GM19238 (cell line): ENCODE measurements at regions not wholly inside any gene's neighbourhood (a gene's known extent, or its start where the extent isn't known, plus 50 kb on each side); places are given as distances from the start of the nearest gene placed in this dataset.

ENCODE experiments used
- DNase-seq: peaks from one replicate; pipeline ENCODE4 v3.0.0; 2011; ENCODE audit warnings: low spot score; ENCODE audit not compliant: insufficient read length

DNA sequence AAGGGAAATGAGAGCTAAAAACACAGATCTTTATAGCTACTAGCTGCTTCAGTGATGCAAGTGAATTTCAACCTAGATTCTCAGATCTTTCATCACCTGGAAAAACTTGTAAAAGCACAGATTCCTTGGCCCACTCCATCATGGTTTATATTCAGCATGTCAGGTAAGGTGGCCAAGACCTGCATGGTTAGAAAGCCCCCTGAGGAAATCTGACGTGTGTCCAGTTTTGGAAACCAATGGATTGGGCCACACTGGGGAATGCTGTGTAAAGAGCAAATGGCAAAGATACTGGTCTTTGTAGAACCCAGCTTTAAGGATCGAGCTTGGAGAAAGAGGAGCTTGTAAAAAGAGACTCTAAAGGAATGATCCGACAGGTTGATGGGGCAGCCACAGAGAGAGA lies 397.0 kb upstream of the ARRDC4 start:
- no peak for DNase-seq

- no peak for DNase-seq
Observed at GRCh38 chr15:97566961-97567360, 393.5 kb upstream of the ARRDC4 start.

GRCh38 chr15:97567411-97567810 lies 393.1 kb upstream of the ARRDC4 start:
- DNase-seq: no peak

- no peak for DNase-seq
Observed at GRCh38 chr15:97576929-97577645, 383.4 kb upstream of the ARRDC4 start.

- DNase-seq: no peak
Observed at GRCh38 chr15:97585408-97585807, 375.1 kb upstream of the ARRDC4 start.

DNA sequence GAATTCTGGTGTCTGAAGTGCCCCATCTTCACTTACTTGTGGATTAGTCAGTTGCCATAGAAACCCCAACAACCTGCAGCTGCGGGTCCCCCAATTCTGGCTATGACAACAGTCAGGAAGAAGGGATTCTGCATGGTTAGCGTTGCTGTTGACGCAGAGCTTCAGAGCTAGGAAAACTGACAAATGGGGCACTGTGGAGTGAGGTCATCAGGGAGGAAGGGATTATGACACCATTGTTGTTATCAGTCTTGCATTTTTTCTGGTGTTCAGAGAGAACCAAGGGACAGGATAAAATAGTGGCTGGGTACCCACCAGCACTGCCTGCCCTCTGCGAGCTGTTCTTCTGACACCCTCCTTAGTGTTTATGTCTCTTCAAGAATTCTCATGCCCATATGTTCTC lies 367.7 kb upstream of the ARRDC4 start:
- no peak for DNase-seq

- no peak for DNase-seq
Observed at GRCh38 chr15:97597801-97598200, 362.7 kb upstream of the ARRDC4 start.

- no peak for DNase-seq
Observed at GRCh38 chr15:97598353-97598798, 362.1 kb upstream of the ARRDC4 start.

- no peak for DNase-seq
Observed at GRCh38 chr15:97600190-97600589, 360.3 kb upstream of the ARRDC4 start.

DNA sequence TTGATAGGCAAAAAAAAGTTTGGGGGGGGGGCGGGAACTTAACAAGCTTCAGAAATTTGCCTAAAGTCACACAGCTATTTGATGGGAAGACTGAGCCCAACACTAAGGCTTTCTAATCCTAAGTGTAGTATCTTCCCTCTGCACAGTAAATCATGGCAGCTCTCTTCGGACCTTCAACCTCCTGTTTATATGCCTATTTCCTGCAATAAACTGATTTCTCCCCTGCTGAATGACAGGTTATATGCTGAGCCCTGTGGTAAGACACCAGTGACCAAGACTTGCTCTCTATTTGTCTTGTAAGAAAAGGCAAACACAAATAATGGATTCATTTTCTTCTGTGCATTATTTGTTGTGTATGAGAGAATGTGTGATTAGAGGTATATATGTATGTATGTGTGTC lies 355.8 kb upstream of the ARRDC4 start:
- no peak for DNase-seq

GRCh38 chr15:97615114-97615513 lies 345.4 kb upstream of the ARRDC4 start:
- DNase-seq: no peak

- no peak for DNase-seq
Observed at GRCh38 chr15:97623091-97623661, 337.3 kb upstream of the ARRDC4 start.

DNA sequence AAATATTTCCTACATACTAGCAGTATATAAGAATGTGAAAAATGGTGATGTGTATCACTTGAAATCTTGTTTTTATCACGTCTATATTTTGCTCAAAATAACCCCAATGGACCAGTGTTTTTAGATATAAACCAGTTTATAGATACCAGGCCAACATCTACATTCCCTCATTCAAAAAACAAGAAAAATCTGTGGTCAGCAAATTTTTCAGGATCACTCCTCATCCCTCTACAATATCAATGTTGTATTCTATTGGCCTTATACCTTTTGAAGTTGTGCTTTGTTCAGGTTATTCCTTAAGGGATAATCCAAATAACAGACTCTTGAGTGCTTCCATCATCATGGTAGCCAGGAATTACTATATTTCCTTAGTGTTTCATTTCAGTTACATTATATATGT lies 332.9 kb upstream of the ARRDC4 start:
- DNase-seq: no peak

- no peak for DNase-seq
Observed at GRCh38 chr15:97645758-97646157, 314.7 kb upstream of the ARRDC4 start.

GRCh38 chr15:97648728-97649127 lies 311.8 kb upstream of the ARRDC4 start:
- no peak for DNase-seq

GRCh38 chr15:97652041-97652440 lies 308.5 kb upstream of the ARRDC4 start:
- DNase-seq: no peak

DNA sequence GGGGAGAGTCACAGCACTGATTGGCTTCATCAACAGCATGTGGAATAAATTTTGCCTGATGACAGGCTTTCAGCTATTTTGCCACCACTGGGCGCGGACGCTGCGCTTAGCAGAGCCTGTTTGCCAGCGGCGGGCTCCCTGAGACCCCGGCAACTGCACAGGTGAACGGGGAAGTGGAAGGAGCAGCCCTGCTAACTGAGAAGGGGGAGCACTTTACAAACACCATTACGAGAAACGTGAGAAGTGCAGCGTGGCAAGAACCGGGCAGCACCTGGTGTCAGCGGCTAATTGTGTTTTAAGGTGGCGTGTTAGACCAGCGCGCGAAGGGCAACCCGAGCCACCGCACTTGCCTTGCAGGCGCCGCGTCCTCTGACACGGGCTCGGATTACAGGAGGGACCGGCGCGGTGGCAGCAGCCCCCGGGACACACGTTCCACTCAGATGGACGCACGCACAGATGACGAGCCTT lies 307.8 kb upstream of the ARRDC4 start:
- DNase-seq: no peak

DNA sequence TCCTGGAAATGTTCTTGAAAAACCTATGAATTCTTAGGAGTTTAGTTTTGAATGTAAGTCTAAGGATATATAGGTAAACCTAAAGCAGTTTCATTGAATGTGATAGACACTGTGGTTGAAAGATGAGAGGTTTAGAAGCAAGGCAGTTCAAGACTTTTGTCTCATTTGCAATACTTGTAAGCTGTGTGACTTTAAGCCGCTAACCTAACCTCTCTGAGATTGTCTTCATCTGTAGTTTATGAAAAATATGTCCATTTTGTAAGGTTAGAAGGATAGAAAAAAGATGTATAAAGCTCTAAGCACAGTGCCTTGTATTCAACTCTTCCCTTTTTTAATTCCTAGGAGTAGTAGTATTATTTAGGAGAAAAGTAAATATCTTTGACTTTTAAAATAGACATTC lies 306.6 kb upstream of the ARRDC4 start:
- no peak for DNase-seq

DNA sequence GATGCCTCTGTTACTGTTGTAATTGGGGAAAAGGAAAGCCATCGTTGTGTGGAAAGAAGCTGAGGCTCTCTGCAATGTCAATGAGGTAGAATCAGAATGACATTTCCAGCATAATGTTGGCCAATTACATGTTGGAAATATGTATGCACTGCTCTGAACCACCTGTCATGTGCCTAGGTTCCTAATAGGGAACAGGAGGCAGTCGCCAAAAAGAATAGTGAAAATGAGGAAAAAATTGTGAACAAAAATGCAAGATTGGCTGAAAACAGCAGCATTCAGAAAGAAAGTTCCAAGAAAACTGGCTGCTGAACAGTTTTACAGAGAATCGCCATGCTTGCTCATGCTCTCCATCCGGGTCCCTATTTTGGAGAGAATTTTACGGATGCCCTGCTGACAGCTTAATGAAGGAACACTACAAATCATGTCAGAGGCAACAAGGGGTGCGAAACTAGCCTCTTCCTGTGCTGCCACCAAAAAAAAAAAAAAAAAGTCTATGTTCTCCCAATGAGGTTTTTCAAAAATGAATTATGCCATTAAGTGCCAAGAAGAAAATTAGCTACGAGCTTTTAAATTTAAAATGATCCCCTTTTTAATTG lies 305.9 kb upstream of the ARRDC4 start:
- DNase-seq: no peak

- no peak for DNase-seq
Observed at GRCh38 chr15:97661796-97662195, 298.7 kb upstream of the ARRDC4 start.

GRCh38 chr15:97672586-97672985 lies 287.9 kb upstream of the ARRDC4 start:
- DNase-seq: no peak

DNA sequence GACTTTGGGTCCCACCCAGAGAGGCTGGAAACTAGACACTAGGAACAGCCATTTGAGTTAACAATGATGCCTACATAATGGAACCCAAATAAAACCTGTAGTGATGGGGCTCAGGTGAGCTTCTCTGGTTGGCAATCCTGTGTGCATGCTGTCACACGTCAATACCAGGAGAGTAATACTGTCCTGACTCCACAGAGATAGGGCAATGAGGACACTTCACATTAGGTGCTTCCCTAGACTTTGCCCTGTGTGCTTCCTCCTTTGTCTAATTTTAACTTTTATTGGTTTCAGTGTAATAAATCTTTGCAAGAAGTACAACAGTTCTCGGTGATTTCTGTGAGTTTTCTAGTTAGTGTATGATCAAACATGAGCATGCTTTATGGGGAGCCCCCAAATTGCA lies 281.8 kb upstream of the ARRDC4 start:
- DNase-seq: no peak
